ENCODE measurements at regions not wholly inside any gene's neighbourhood (a gene's known extent, or its start where the extent isn't known, plus 50 kb on each side); places are given as distances from the start of the nearest gene placed in this dataset.

GRCh38 chr2:215767625-215768024 lies 245.7 kb downstream of the MREG start:
- TF ChIP-seq CTCF (IDR thresholded peaks at IDR 0.05) (no peak), POLR2A (IDR thresholded peaks at IDR 0.05) (no peak)

Data from right lobe of liver (tissue), 4 donors.